GM23338 (cell line): ENCODE measurements at regions not wholly inside any gene's neighbourhood (a gene's known extent, or its start where the extent isn't known, plus 50 kb on each side); places are given as distances from the start of the nearest gene placed in this dataset.

Experiments
- ATAC-seq: fragments of 200-7000 bp; cut with Tn5 transposase; 3 replicates; pipeline ENCODE4 v1.9.1; 2020
- DNase-seq: peaks from one replicate; pipeline ENCODE4 v3.0.0-alpha.2; 2015; ENCODE audit warnings: low spot score
- H2AFZ ChIP-seq: fragments of 200-600 bp; sonication (generic); 2 replicates; pipeline ENCODE4 v1.8.0; 2016; ENCODE audit warnings: antibody characterized with exemption, mild to moderate bottlenecking, moderate library complexity
- H3F3A ChIP-seq: fragments of 200-600 bp; sonication (generic); replicated peaks from 2 replicates; pipeline ENCODE4 v1.8.0; 2017; ENCODE audit warnings: antibody characterized with exemption, mixed run types, low read depth
- H3K27ac ChIP-seq: fragments of 200-600 bp; sonication (generic); 2 replicates; pipeline ENCODE4 v1.6.1; 2016; ENCODE audit warnings: low read depth
- H3K27me3 ChIP-seq: fragments of 200-600 bp; sonication (generic); 2 replicates; pipeline ENCODE4 v1.8.0; 2016; ENCODE audit warnings: mild to moderate bottlenecking, mixed run types, moderate library complexity; ENCODE audit not compliant: insufficient read depth
- H3K36me3 ChIP-seq: fragments of 200-600 bp; sonication (generic); 2 replicates; pipeline ENCODE4 v1.8.0; 2016; ENCODE audit warnings: mild to moderate bottlenecking; ENCODE audit not compliant: insufficient read depth
- H3K4me1 ChIP-seq: fragments of 200-600 bp; sonication (generic); 2 replicates; pipeline ENCODE4 v1.8.0; 2016; ENCODE audit warnings: mild to moderate bottlenecking, moderate library complexity; ENCODE audit not compliant: insufficient read depth
- H3K4me2 ChIP-seq: fragments of 200-600 bp; sonication (generic); 2 replicates; pipeline ENCODE4 v1.7.1; 2017; ENCODE audit warnings: mixed run types
- H3K4me3 ChIP-seq: fragments of 200-600 bp; sonication (generic); 2 replicates; pipeline ENCODE4 v1.6.1; 2016; ENCODE audit warnings: mixed run types
- H3K79me2 ChIP-seq: fragments of 200-600 bp; sonication (generic); replicated peaks from 2 replicates; pipeline ENCODE4 v1.8.0; 2017; ENCODE audit warnings: mild to moderate bottlenecking; ENCODE audit not compliant: insufficient read depth
- H3K9me2 ChIP-seq: fragments of 200-600 bp; sonication (generic); 2 replicates; pipeline ENCODE4 v1.8.0; 2017; ENCODE audit not compliant: insufficient read depth
- H4K20me1 ChIP-seq: fragments of 200-600 bp; sonication (generic); replicated peaks from 2 replicates; pipeline ENCODE4 v1.8.0; 2017; ENCODE audit warnings: mild to moderate bottlenecking; ENCODE audit not compliant: insufficient read depth
- H3K27ac Mint-ChIP-seq: 2 replicates; pipeline ENCODE4 v1.8.0; 2020; ENCODE audit warnings: inconsistent platforms, mild to moderate bottlenecking, moderate library complexity, mixed read lengths
- H3K27me3 Mint-ChIP-seq: 3 replicates; pipeline ENCODE4 v1.8.0; 2022; ENCODE audit warnings: low read depth, mild to moderate bottlenecking, moderate library complexity, mixed read lengths, inconsistent platforms; ENCODE audit not compliant: insufficient read depth, poor library complexity
- H3K36me3 Mint-ChIP-seq: 3 replicates; pipeline ENCODE4 v1.8.0; 2021; ENCODE audit warnings: low read depth, mild to moderate bottlenecking, inconsistent platforms, moderate library complexity, mixed read lengths
- H3K4me1 Mint-ChIP-seq: 3 replicates; pipeline ENCODE4 v1.8.0; 2020; ENCODE audit warnings: mild to moderate bottlenecking, inconsistent platforms, mixed read lengths
- H3K4me3 Mint-ChIP-seq: 3 replicates; pipeline ENCODE4 v1.8.0; 2021; ENCODE audit warnings: moderate library complexity, mild to moderate bottlenecking, inconsistent platforms, mixed read lengths
- H3K9me3 Mint-ChIP-seq: 3 replicates; pipeline ENCODE4 v1.8.0; 2020; ENCODE audit warnings: moderate library complexity, mild to moderate bottlenecking, inconsistent platforms, mixed read lengths
- CREB1 ChIP-seq: fragments of 250-450 bp; sonication (Bioruptor Pico); IDR thresholded peaks from 2 replicates; pipeline ENCODE4 v1.5.0; 2020; ENCODE audit warnings: low read depth, mild to moderate bottlenecking, moderate library complexity
- EZH2 ChIP-seq: fragments of 200-600 bp; sonication (generic); IDR thresholded peaks from one replicate; pipeline ENCODE4 v1.8.0; 2017; ENCODE audit warnings: antibody characterized with exemption, mild to moderate bottlenecking, low read depth; ENCODE audit not compliant: unreplicated experiment
- EZH2phosphoT487 ChIP-seq: fragments of 200-600 bp; sonication (generic); IDR thresholded peaks from one replicate; pipeline ENCODE4 v1.8.1; 2018; ENCODE audit warnings: antibody characterized with exemption; ENCODE audit not compliant: unreplicated experiment
- JUNB ChIP-seq: IDR thresholded peaks from one replicate; pipeline ENCODE4 v1.6.1; 2016; ENCODE audit warnings: antibody characterized with exemption; ENCODE audit not compliant: unreplicated experiment
- STAT1 ChIP-seq: IDR thresholded peaks from one replicate; pipeline ENCODE4 v1.6.1; 2016; ENCODE audit warnings: antibody characterized with exemption; ENCODE audit not compliant: unreplicated experiment
- ZNF114 ChIP-seq: fragments of 250-450 bp; sonication (Bioruptor Pico); IDR thresholded peaks from 2 replicates; pipeline ENCODE4 v1.5.0; 2020; ENCODE audit warnings: mild to moderate bottlenecking, moderate library complexity
- ZNF331 ChIP-seq: fragments of 250-450 bp; sonication (Bioruptor Pico); IDR thresholded peaks from 2 replicates; pipeline ENCODE4 v1.5.0; 2020; ENCODE audit warnings: low read depth, mild to moderate bottlenecking, moderate library complexity
- TF ChIP-seq, protein P1 (sequence below): fragments of 250-450 bp; sonication (Bioruptor Pico); IDR thresholded peaks from 2 replicates; pipeline ENCODE4 v1.5.0; 2020; ENCODE audit warnings: mild to moderate bottlenecking, moderate library complexity
- TF ChIP-seq, protein P2 (sequence below), 2 experiments: fragments of 200-600 bp in 1 of 2; sonication (generic) in 1 of 2; conservative IDR thresholded peaks; 2 replicates each; pipeline versions ENCODE4 v1.5.1 to v1.6.1; 2016 to 2017; ENCODE audit warnings: antibody characterized with exemption in 2 of 2, low read depth in 2 of 2, mild to moderate bottlenecking in 2 of 2, moderate library complexity in 1 of 2
- TF ChIP-seq, protein P3 (sequence below): IDR thresholded peaks from 2 replicates; pipeline ENCODE4 v1.6.1; 2016; ENCODE audit warnings: antibody characterized with exemption
- TF ChIP-seq, protein P4 (sequence below): IDR thresholded peaks from one replicate; pipeline ENCODE4 v1.6.1; 2018; ENCODE audit warnings: antibody characterized with exemption; ENCODE audit not compliant: unreplicated experiment

DNA sequence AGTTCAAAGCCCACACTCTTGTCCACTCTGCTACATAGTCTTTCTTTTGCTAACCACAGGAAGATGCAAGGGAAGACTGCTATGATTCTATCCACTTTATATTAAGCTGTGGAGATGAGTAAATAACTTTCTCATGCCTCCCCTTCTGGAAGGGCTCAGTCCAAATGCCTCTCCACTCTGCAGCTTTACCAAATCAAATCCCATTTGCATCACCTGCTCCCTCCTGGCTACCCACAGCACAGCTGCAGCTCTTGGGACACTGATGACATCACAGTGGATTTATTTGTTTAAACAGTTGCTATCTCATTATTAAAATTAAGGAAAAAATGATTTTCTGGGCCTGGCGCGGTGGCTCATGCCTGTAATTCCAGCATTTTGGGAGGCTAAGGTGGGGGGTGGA, 1544.9 kb upstream of the WWC1 start:
- H3K79me2 ChIP-seq = no peaks in the 10 kb centered on the region
- no peaks in the 10 kb centered on the region for H4K20me1 ChIP-seq
- Mint-ChIP-seq H3K4me3 (no peak overlapping the region), H3K27me3 (peaks cover 3% of the 10 kb centered on the region), H3K27ac (no peak overlapping the region), H3K9me3 (peaks cover 2% of the 10 kb centered on the region; the same call in 2 of the 3 replicates), H3K4me1 (no peaks in the 10 kb centered on the region), H3K36me3 (peaks cover 3% of the 10 kb centered on the region; the same call in 1 of the 3 replicates)
- no peaks in the 10 kb centered on the region for H3K36me3 ChIP-seq
- TF ChIP-seq ZNF331 (no peak), CREB1 (no peak), ZNF114 (no peak), JUNB (no peak), EZH2phosphoT487 (no peak), STAT1 (no peak), EZH2 (no peak)
- TF ChIP-seq, protein P1, sequence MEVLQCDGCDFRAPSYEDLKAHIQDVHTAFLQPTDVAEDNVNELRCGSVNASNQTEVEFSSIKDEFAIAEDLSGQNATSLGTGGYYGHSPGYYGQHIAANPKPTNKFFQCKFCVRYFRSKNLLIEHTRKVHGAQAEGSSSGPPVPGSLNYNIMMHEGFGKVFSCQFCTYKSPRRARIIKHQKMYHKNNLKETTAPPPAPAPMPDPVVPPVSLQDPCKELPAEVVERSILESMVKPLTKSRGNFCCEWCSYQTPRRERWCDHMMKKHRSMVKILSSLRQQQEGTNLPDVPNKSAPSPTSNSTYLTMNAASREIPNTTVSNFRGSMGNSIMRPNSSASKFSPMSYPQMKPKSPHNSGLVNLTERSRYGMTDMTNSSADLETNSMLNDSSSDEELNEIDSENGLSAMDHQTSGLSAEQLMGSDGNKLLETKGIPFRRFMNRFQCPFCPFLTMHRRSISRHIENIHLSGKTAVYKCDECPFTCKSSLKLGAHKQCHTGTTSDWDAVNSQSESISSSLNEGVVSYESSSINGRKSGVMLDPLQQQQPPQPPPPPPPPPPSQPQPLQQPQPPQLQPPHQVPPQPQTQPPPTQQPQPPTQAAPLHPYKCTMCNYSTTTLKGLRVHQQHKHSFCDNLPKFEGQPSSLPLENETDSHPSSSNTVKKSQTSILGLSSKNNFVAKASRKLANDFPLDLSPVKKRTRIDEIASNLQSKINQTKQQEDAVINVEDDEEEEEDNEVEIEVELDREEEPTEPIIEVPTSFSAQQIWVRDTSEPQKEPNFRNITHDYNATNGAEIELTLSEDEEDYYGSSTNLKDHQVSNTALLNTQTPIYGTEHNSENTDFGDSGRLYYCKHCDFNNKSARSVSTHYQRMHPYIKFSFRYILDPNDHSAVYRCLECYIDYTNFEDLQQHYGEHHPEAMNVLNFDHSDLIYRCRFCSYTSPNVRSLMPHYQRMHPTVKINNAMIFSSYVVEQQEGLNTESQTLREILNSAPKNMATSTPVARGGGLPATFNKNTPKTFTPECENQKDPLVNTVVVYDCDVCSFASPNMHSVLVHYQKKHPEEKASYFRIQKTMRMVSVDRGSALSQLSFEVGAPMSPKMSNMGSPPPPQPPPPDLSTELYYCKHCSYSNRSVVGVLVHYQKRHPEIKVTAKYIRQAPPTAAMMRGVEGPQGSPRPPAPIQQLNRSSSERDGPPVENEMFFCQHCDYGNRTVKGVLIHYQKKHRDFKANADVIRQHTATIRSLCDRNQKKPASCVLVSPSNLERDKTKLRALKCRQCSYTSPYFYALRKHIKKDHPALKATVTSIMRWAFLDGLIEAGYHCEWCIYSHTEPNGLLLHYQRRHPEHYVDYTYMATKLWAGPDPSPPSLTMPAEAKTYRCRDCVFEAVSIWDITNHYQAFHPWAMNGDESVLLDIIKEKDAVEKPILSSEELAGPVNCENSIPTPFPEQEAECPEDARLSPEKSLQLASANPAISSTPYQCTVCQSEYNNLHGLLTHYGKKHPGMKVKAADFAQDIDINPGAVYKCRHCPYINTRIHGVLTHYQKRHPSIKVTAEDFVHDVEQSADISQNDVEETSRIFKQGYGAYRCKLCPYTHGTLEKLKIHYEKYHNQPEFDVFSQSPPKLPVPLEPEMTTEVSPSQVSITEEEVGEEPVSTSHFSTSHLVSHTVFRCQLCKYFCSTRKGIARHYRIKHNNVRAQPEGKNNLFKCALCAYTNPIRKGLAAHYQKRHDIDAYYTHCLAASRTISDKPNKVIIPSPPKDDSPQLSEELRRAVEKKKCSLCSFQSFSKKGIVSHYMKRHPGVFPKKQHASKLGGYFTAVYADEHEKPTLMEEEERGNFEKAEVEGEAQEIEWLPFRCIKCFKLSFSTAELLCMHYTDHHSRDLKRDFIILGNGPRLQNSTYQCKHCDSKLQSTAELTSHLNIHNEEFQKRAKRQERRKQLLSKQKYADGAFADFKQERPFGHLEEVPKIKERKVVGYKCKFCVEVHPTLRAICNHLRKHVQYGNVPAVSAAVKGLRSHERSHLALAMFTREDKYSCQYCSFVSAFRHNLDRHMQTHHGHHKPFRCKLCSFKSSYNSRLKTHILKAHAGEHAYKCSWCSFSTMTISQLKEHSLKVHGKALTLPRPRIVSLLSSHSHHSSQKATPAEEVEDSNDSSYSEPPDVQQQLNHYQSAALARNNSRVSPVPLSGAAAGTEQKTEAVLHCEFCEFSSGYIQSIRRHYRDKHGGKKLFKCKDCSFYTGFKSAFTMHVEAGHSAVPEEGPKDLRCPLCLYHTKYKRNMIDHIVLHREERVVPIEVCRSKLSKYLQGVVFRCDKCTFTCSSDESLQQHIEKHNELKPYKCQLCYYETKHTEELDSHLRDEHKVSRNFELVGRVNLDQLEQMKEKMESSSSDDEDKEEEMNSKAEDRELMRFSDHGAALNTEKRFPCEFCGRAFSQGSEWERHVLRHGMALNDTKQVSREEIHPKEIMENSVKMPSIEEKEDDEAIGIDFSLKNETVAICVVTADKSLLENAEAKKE (CRISPR knock-in tag) = no peak
- TF ChIP-seq, protein P2, sequence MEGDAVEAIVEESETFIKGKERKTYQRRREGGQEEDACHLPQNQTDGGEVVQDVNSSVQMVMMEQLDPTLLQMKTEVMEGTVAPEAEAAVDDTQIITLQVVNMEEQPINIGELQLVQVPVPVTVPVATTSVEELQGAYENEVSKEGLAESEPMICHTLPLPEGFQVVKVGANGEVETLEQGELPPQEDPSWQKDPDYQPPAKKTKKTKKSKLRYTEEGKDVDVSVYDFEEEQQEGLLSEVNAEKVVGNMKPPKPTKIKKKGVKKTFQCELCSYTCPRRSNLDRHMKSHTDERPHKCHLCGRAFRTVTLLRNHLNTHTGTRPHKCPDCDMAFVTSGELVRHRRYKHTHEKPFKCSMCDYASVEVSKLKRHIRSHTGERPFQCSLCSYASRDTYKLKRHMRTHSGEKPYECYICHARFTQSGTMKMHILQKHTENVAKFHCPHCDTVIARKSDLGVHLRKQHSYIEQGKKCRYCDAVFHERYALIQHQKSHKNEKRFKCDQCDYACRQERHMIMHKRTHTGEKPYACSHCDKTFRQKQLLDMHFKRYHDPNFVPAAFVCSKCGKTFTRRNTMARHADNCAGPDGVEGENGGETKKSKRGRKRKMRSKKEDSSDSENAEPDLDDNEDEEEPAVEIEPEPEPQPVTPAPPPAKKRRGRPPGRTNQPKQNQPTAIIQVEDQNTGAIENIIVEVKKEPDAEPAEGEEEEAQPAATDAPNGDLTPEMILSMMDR (conservative IDR thresholded peaks at IDR 0.05; ENCODE audit: low read depth in 2 of 2) = no peak
- TF ChIP-seq, protein P3, sequence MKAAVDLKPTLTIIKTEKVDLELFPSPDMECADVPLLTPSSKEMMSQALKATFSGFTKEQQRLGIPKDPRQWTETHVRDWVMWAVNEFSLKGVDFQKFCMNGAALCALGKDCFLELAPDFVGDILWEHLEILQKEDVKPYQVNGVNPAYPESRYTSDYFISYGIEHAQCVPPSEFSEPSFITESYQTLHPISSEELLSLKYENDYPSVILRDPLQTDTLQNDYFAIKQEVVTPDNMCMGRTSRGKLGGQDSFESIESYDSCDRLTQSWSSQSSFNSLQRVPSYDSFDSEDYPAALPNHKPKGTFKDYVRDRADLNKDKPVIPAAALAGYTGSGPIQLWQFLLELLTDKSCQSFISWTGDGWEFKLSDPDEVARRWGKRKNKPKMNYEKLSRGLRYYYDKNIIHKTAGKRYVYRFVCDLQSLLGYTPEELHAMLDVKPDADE = no peak
- TF ChIP-seq, protein P4, sequence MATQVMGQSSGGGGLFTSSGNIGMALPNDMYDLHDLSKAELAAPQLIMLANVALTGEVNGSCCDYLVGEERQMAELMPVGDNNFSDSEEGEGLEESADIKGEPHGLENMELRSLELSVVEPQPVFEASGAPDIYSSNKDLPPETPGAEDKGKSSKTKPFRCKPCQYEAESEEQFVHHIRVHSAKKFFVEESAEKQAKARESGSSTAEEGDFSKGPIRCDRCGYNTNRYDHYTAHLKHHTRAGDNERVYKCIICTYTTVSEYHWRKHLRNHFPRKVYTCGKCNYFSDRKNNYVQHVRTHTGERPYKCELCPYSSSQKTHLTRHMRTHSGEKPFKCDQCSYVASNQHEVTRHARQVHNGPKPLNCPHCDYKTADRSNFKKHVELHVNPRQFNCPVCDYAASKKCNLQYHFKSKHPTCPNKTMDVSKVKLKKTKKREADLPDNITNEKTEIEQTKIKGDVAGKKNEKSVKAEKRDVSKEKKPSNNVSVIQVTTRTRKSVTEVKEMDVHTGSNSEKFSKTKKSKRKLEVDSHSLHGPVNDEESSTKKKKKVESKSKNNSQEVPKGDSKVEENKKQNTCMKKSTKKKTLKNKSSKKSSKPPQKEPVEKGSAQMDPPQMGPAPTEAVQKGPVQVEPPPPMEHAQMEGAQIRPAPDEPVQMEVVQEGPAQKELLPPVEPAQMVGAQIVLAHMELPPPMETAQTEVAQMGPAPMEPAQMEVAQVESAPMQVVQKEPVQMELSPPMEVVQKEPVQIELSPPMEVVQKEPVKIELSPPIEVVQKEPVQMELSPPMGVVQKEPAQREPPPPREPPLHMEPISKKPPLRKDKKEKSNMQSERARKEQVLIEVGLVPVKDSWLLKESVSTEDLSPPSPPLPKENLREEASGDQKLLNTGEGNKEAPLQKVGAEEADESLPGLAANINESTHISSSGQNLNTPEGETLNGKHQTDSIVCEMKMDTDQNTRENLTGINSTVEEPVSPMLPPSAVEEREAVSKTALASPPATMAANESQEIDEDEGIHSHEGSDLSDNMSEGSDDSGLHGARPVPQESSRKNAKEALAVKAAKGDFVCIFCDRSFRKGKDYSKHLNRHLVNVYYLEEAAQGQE = no peak
- H3K4me3 ChIP-seq = no peak overlapping the region
- H3K27me3 ChIP-seq = no peaks in the 10 kb centered on the region
- H3K4me1 ChIP-seq = no peaks in the 10 kb centered on the region
- H2AFZ ChIP-seq = no peak overlapping the region
- H3F3A ChIP-seq = no peaks in the 10 kb centered on the region
- ATAC-seq = no peak
- no peak overlapping the region for H3K27ac ChIP-seq
- no peaks in the 10 kb centered on the region for H3K9me2 ChIP-seq
- no peak overlapping the region for H3K4me2 ChIP-seq
- DNase-seq = no peak
